ENCODE measurements at regions not wholly inside any gene's neighbourhood (a gene's known extent, or its start where the extent isn't known, plus 50 kb on each side); places are given as distances from the start of the nearest gene placed in this dataset.

DNA sequence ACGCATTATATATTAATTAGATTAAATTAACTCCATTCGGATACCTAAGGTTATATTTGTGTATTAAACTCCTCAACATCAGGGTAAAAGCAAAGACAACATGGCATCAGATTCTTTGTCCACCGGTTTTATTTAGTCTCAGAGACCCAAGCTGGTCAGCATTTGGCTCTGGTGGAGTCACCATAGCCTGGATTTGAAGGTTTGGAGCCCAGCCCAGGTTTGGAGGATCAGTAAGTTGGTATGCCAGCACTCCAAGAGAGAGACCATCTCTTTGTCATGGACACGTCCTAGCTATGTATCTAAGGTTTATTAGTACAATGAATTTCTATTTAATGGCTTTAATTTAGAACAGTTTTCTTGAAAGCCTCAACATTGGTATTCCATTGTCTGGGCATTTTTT is 328.4 kb upstream of the RBFOX1 start:
- TF ChIP-seq, protein P1, sequence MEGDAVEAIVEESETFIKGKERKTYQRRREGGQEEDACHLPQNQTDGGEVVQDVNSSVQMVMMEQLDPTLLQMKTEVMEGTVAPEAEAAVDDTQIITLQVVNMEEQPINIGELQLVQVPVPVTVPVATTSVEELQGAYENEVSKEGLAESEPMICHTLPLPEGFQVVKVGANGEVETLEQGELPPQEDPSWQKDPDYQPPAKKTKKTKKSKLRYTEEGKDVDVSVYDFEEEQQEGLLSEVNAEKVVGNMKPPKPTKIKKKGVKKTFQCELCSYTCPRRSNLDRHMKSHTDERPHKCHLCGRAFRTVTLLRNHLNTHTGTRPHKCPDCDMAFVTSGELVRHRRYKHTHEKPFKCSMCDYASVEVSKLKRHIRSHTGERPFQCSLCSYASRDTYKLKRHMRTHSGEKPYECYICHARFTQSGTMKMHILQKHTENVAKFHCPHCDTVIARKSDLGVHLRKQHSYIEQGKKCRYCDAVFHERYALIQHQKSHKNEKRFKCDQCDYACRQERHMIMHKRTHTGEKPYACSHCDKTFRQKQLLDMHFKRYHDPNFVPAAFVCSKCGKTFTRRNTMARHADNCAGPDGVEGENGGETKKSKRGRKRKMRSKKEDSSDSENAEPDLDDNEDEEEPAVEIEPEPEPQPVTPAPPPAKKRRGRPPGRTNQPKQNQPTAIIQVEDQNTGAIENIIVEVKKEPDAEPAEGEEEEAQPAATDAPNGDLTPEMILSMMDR (IDR thresholded peaks at IDR 0.05; ENCODE audit: low read depth, low read length) = no peak
- TF ChIP-seq MYC (IDR thresholded peaks at IDR 0.05; ENCODE audit: low read depth, low read length) (no peak), POLR2A (IDR thresholded peaks at IDR 0.05; ENCODE audit: extremely low read depth, insufficient read length) (no peak)
